ENCODE measurements at regions not wholly inside any gene's neighbourhood (a gene's known extent, or its start where the extent isn't known, plus 50 kb on each side); places are given as distances from the start of the nearest gene placed in this dataset.

DNA sequence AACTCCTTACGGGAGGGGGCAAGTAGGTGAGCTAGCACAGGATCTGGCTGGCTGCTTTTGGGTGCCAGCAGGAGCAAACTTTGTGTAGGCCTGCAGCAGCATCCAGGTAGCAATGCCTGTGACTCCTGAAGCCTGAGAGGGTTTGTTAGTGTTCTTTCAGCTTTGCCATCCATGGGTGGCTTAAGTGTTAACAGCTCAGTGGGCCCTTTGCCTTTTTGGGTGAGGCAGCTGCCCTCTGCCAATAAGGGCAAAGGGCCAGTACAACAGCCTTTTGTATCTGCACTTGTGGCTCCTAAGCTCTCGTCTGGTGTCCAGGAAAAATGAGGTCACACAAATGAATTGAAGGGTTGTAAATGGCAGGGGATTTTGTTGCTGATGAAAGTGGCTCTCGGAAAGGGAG, 359.0 kb upstream of the CHRM2 start (continued):
- TF ChIP-seq, protein P1, sequence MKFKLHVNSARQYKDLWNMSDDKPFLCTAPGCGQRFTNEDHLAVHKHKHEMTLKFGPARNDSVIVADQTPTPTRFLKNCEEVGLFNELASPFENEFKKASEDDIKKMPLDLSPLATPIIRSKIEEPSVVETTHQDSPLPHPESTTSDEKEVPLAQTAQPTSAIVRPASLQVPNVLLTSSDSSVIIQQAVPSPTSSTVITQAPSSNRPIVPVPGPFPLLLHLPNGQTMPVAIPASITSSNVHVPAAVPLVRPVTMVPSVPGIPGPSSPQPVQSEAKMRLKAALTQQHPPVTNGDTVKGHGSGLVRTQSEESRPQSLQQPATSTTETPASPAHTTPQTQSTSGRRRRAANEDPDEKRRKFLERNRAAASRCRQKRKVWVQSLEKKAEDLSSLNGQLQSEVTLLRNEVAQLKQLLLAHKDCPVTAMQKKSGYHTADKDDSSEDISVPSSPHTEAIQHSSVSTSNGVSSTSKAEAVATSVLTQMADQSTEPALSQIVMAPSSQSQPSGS (IDR thresholded peaks at IDR 0.05; ENCODE audit: low read length): no peak
- TF ChIP-seq, protein P2, sequence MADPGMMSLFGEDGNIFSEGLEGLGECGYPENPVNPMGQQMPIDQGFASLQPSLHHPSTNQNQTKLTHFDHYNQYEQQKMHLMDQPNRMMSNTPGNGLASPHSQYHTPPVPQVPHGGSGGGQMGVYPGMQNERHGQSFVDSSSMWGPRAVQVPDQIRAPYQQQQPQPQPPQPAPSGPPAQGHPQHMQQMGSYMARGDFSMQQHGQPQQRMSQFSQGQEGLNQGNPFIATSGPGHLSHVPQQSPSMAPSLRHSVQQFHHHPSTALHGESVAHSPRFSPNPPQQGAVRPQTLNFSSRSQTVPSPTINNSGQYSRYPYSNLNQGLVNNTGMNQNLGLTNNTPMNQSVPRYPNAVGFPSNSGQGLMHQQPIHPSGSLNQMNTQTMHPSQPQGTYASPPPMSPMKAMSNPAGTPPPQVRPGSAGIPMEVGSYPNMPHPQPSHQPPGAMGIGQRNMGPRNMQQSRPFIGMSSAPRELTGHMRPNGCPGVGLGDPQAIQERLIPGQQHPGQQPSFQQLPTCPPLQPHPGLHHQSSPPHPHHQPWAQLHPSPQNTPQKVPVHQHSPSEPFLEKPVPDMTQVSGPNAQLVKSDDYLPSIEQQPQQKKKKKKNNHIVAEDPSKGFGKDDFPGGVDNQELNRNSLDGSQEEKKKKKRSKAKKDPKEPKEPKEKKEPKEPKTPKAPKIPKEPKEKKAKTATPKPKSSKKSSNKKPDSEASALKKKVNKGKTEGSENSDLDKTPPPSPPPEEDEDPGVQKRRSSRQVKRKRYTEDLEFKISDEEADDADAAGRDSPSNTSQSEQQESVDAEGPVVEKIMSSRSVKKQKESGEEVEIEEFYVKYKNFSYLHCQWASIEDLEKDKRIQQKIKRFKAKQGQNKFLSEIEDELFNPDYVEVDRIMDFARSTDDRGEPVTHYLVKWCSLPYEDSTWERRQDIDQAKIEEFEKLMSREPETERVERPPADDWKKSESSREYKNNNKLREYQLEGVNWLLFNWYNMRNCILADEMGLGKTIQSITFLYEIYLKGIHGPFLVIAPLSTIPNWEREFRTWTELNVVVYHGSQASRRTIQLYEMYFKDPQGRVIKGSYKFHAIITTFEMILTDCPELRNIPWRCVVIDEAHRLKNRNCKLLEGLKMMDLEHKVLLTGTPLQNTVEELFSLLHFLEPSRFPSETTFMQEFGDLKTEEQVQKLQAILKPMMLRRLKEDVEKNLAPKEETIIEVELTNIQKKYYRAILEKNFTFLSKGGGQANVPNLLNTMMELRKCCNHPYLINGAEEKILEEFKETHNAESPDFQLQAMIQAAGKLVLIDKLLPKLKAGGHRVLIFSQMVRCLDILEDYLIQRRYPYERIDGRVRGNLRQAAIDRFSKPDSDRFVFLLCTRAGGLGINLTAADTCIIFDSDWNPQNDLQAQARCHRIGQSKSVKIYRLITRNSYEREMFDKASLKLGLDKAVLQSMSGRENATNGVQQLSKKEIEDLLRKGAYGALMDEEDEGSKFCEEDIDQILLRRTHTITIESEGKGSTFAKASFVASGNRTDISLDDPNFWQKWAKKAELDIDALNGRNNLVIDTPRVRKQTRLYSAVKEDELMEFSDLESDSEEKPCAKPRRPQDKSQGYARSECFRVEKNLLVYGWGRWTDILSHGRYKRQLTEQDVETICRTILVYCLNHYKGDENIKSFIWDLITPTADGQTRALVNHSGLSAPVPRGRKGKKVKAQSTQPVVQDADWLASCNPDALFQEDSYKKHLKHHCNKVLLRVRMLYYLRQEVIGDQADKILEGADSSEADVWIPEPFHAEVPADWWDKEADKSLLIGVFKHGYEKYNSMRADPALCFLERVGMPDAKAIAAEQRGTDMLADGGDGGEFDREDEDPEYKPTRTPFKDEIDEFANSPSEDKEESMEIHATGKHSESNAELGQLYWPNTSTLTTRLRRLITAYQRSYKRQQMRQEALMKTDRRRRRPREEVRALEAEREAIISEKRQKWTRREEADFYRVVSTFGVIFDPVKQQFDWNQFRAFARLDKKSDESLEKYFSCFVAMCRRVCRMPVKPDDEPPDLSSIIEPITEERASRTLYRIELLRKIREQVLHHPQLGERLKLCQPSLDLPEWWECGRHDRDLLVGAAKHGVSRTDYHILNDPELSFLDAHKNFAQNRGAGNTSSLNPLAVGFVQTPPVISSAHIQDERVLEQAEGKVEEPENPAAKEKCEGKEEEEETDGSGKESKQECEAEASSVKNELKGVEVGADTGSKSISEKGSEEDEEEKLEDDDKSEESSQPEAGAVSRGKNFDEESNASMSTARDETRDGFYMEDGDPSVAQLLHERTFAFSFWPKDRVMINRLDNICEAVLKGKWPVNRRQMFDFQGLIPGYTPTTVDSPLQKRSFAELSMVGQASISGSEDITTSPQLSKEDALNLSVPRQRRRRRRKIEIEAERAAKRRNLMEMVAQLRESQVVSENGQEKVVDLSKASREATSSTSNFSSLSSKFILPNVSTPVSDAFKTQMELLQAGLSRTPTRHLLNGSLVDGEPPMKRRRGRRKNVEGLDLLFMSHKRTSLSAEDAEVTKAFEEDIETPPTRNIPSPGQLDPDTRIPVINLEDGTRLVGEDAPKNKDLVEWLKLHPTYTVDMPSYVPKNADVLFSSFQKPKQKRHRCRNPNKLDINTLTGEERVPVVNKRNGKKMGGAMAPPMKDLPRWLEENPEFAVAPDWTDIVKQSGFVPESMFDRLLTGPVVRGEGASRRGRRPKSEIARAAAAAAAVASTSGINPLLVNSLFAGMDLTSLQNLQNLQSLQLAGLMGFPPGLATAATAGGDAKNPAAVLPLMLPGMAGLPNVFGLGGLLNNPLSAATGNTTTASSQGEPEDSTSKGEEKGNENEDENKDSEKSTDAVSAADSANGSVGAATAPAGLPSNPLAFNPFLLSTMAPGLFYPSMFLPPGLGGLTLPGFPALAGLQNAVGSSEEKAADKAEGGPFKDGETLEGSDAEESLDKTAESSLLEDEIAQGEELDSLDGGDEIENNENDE (IDR thresholded peaks at IDR 0.05; ENCODE audit: insufficient replicate concordance, low read length): no peak
- TF ChIP-seq POLR2AphosphoS5 (IDR thresholded peaks at IDR 0.05; ENCODE audit: low read depth, low read length) (no peak), KDM5A (IDR thresholded peaks at IDR 0.05; ENCODE audit: low read length) (no peak)
